CD14-positive monocyte (primary cell): ENCODE measurements at regions not wholly inside any gene's neighbourhood (a gene's known extent, or its start where the extent isn't known, plus 50 kb on each side); places are given as distances from the start of the nearest gene placed in this dataset.

Experiments used
- DNase-seq, 3 donors: peaks; one replicate each; pipeline ENCODE4 v3.0.0-alpha.2; 2011 to 2022
- H2AFZ ChIP-seq: 2 replicates; pipeline ENCODE4 v1.6.0; 2012; ENCODE audit warnings: mild to moderate bottlenecking, low read depth, low read length, inconsistent platforms; ENCODE audit not compliant: insufficient read depth, poor library complexity, severe bottlenecking
- H3K27ac ChIP-seq, 2 donors: 1 replicate in 1 of 2; 2 replicates in 1 of 2; pipeline ENCODE4 v1.5.1; 2012 to 2013; ENCODE audit warnings: low read length in 2 of 2, control low read depth in 1 of 2, inconsistent platforms in 1 of 2, low read depth in 1 of 2, mild to moderate bottlenecking in 1 of 2
- H3K27me3 ChIP-seq, 2 donors: one replicate each; pipeline versions ENCODE4 v1.6.0 to v1.6.1; 2011 to 2013; ENCODE audit warnings: low read length in 2 of 2; ENCODE audit not compliant: control insufficient read depth in 2 of 2, insufficient read depth in 2 of 2
- H3K36me3 ChIP-seq, 2 donors: replicated peaks in 1 of 2; 1 replicate in 1 of 2; 2 replicates in 1 of 2; pipeline versions ENCODE4 v1.5.1 to v1.6.1; 2012 to 2013; ENCODE audit warnings: low read length in 2 of 2, control low read depth in 1 of 2, inconsistent platforms in 1 of 2, mild to moderate bottlenecking in 1 of 2; ENCODE audit not compliant: insufficient read depth in 2 of 2, control insufficient read depth in 1 of 2
- H3K4me1 ChIP-seq, 2 donors: 1 replicate in 1 of 2; 2 replicates in 1 of 2; pipeline versions ENCODE4 v1.5.1 to v1.6.1; 2012 to 2013; ENCODE audit warnings: low read length in 2 of 2, control low read depth in 1 of 2, inconsistent platforms in 1 of 2, mild to moderate bottlenecking in 1 of 2, moderate library complexity in 1 of 2; ENCODE audit not compliant: insufficient read depth in 2 of 2, control insufficient read depth in 1 of 2
- H3K4me2 ChIP-seq: replicated peaks from 2 replicates; pipeline ENCODE3; 2012; ENCODE audit warnings: low read length, moderate library complexity, mild to moderate bottlenecking; ENCODE audit not compliant: poor library complexity, severe bottlenecking; ENCODE audit errors: extremely low read depth
- H3K4me3 ChIP-seq, 3 experiments: fragments of 200-600 bp in 1 of 3; sonication (generic) in 1 of 3; replicated peaks in 1 of 3; 1 replicate in 2 of 3; 2 replicates in 1 of 3; pipeline ENCODE4 v1.5.1; 2011 to 2013; ENCODE audit warnings: low read length in 3 of 3, mild to moderate bottlenecking in 3 of 3, control low read depth in 2 of 3, low read depth in 2 of 3, inconsistent platforms in 1 of 3, moderate library complexity in 1 of 3
- H3K79me2 ChIP-seq: 2 replicates; pipeline ENCODE4 v1.6.0; 2012; ENCODE audit warnings: mild to moderate bottlenecking, control low read depth, inconsistent platforms, low read length, moderate library complexity; ENCODE audit not compliant: insufficient read depth
- H3K9ac ChIP-seq: 2 replicates; pipeline ENCODE4 v1.6.0; 2017; ENCODE audit warnings: low read length, mild to moderate bottlenecking; ENCODE audit not compliant: insufficient read depth, poor library complexity, severe bottlenecking
- H3K9me3 ChIP-seq, 2 donors: replicated peaks in 1 of 2; 1 replicate in 1 of 2; 2 replicates in 1 of 2; pipeline versions ENCODE4 v1.5.1 to v1.6.1; 2012 to 2013; ENCODE audit warnings: low read length in 2 of 2, control low read depth in 1 of 2; ENCODE audit not compliant: control insufficient read depth in 1 of 2, insufficient read depth in 1 of 2
- H4K20me1 ChIP-seq: 2 replicates; pipeline ENCODE4 v1.6.0; 2012; ENCODE audit warnings: mild to moderate bottlenecking, low read length, control low read depth, moderate library complexity; ENCODE audit not compliant: insufficient read depth
- H3K27ac Mint-ChIP-seq, 7 donors: one replicate each; pipeline ENCODE4 v1.8.0; 2020; ENCODE audit warnings: mild to moderate bottlenecking in 7 of 7, mixed read lengths in 7 of 7, moderate library complexity in 6 of 7, inconsistent platforms in 2 of 7
- H3K27me3 Mint-ChIP-seq, 3 donors: one replicate each; pipeline ENCODE4 v1.8.0; 2021 to 2022; ENCODE audit warnings: low read depth in 3 of 3, mild to moderate bottlenecking in 3 of 3, mixed read lengths in 3 of 3, moderate library complexity in 3 of 3, inconsistent platforms in 1 of 3
- H3K36me3 Mint-ChIP-seq, 2 donors: one replicate each; pipeline ENCODE4 v1.8.0; 2020; ENCODE audit warnings: mixed read lengths in 2 of 2, inconsistent platforms in 1 of 2, mild to moderate bottlenecking in 1 of 2
- H3K4me1 Mint-ChIP-seq: one replicate; pipeline ENCODE4 v1.8.0; 2020; ENCODE audit warnings: mild to moderate bottlenecking, mixed read lengths
- H3K4me3 Mint-ChIP-seq, 2 donors: one replicate each; pipeline ENCODE4 v1.8.0; 2020; ENCODE audit warnings: mild to moderate bottlenecking in 2 of 2, mixed read lengths in 2 of 2, moderate library complexity in 1 of 2
- H3K9me3 Mint-ChIP-seq, 7 donors: one replicate each; pipeline ENCODE4 v1.8.0; 2020 to 2022; ENCODE audit warnings: mixed read lengths in 7 of 7, mild to moderate bottlenecking in 6 of 7, moderate library complexity in 6 of 7, inconsistent platforms in 2 of 7
- WGBS: methylation state at CpG from one replicate; pipeline ENCODE4 v1.1.5; 2013; ENCODE audit warnings: missing lambda C conversion rate; ENCODE audit not compliant: insufficient coverage; 5-methylcytosine and 5-hydroxymethylcytosine counted together
- intact Hi-C, 2 donors: fragments of 100-400 bp; cut with micrococcal nuclease; formaldehyde crosslinking; loops; one replicate each; pipeline versions ENCODE4 v1.15.0 to v1.15.1; 2023
- TF ChIP-seq, protein P1 (sequence below): fragments of 200-600 bp; IDR thresholded peaks from one replicate; pipeline ENCODE4 v1.8.0; 2022; ENCODE audit warnings: antibody characterized with exemption, mild to moderate bottlenecking

DNA sequence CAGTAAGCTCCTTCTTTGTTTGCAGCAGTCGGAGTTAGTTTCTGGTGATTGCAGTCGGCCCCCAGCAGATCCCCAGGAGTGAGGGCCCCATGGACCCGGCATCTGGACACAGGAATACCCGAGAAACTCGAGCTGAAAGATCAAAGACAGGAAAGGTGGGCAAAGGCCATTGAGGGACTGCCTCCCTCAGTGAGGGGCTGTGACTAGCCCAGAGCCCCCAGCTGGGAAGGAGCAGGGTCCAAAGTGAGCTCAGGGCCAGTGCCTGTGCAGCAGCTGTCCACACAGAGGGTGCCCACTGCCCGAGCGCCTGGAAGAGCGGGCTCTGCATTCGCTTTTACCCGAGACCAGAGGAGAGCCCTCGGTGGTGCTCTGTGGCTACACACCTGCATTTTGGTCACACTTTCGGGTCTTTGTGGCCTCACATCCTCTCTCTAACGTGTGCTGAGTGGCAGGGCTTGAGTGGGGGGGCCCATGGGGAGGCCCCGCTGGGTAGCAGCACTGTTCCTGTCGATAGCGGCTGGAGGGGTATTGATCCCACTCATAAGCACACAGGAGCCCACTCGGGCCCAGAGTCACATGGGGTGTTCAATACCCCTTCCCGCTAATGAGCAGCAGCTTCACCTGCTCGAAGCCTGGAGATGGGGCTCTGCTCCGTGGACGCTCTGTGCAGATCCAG lies 532.9 kb downstream of the TBC1D22A start:
- TF ChIP-seq, protein P1, sequence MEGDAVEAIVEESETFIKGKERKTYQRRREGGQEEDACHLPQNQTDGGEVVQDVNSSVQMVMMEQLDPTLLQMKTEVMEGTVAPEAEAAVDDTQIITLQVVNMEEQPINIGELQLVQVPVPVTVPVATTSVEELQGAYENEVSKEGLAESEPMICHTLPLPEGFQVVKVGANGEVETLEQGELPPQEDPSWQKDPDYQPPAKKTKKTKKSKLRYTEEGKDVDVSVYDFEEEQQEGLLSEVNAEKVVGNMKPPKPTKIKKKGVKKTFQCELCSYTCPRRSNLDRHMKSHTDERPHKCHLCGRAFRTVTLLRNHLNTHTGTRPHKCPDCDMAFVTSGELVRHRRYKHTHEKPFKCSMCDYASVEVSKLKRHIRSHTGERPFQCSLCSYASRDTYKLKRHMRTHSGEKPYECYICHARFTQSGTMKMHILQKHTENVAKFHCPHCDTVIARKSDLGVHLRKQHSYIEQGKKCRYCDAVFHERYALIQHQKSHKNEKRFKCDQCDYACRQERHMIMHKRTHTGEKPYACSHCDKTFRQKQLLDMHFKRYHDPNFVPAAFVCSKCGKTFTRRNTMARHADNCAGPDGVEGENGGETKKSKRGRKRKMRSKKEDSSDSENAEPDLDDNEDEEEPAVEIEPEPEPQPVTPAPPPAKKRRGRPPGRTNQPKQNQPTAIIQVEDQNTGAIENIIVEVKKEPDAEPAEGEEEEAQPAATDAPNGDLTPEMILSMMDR, result no peak

DNA sequence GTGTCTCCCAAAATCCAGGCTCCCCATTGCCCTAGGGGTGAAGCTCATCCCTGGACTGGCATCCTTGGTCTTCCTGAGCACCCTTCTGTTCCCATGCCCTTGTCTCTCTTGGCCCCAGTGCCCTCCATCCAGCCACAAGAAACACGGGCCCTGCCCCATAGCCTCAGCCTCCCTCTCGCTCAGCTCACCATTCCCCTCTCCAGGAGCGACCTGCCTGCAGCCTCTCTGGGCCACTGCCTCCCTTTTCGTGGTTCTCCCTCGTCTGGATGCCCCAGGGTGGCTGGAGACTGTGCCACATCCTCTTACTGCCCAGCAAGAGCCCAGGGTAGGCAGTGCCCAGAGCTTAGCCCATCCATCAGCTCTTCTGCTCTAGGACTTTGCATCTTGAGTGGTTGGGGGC lies 532.1 kb downstream of the TBC1D22A start:
- Histone ChIP-seq H3K9ac (no peak overlapping the region), H3K36me3 (no peaks in the 10 kb centered on the region), H3K4me3 (no peak overlapping the region), H3K27ac (no peak overlapping the region), H3K27me3 (no peaks in the 10 kb centered on the region), H4K20me1 (no peaks in the 10 kb centered on the region), H3K9me3 (no peaks in the 10 kb centered on the region), H3K4me1 (no peaks in the 10 kb centered on the region), H3K4me2 (no peak overlapping the region), H3K79me2 (no peaks in the 10 kb centered on the region), H2AFZ (no peak overlapping the region)
- intact Hi-C loops, result no loop called here
- 89% methylated on average over 5 of the region's 5 CpGs for WGBS
- H3K4me1 Mint-ChIP-seq, result no peaks in the 10 kb centered on the region
- no peaks in the 10 kb centered on the region for H3K36me3 Mint-ChIP-seq
- H3K27me3 Mint-ChIP-seq, result peaks cover 0 to 6% (median 1%) of the 10 kb centered on the region in 3 donors
- no peak overlapping the region for H3K4me3 Mint-ChIP-seq
- TF ChIP-seq, protein P1, result no peak
- H3K9me3 Mint-ChIP-seq, result peaks cover 0 to 2% (median 0%) of the 10 kb centered on the region in 7 donors
- H3K27ac Mint-ChIP-seq, result no peak overlapping the region
- DNase-seq, result no peak

More for the DNA sequence above, 532.9 kb downstream of the TBC1D22A start:
- H3K9me3 Mint-ChIP-seq, result peaks cover 0 to 2% (median 1%) of the 10 kb centered on the region in 7 donors
- no peak overlapping the region for H3K4me3 Mint-ChIP-seq
- H3K27ac ChIP-seq, result no peak overlapping the region
- no peaks in the 10 kb centered on the region for H3K4me1 ChIP-seq
- H3K9me3 ChIP-seq, result no peaks in the 10 kb centered on the region
- intact Hi-C loops, result no loop called here
- H3K36me3 ChIP-seq, result no peaks in the 10 kb centered on the region
- H3K4me3 ChIP-seq, result no peak overlapping the region
- no peak overlapping the region for H3K27ac Mint-ChIP-seq
- no peaks in the 10 kb centered on the region for H3K4me1 Mint-ChIP-seq
- no peaks in the 10 kb centered on the region for H4K20me1 ChIP-seq
- no peaks in the 10 kb centered on the region for H3K36me3 Mint-ChIP-seq
- H3K9ac ChIP-seq, result no peak overlapping the region
- peaks cover 0 to 6% (median 1%) of the 10 kb centered on the region in 3 donors for H3K27me3 Mint-ChIP-seq
- no peaks in the 10 kb centered on the region for H3K79me2 ChIP-seq
- no peak overlapping the region for H2AFZ ChIP-seq
- H3K27me3 ChIP-seq, result no peaks in the 10 kb centered on the region
- H3K4me2 ChIP-seq, result no peak overlapping the region
- 82% methylated on average over 17 of the region's 21 CpGs for WGBS
- no peak for DNase-seq
